ENCODE measurements at regions not wholly inside any gene's neighbourhood (a gene's known extent, or its start where the extent isn't known, plus 50 kb on each side); places are given as distances from the start of the nearest gene placed in this dataset.

- TF ChIP-seq, protein P1, sequence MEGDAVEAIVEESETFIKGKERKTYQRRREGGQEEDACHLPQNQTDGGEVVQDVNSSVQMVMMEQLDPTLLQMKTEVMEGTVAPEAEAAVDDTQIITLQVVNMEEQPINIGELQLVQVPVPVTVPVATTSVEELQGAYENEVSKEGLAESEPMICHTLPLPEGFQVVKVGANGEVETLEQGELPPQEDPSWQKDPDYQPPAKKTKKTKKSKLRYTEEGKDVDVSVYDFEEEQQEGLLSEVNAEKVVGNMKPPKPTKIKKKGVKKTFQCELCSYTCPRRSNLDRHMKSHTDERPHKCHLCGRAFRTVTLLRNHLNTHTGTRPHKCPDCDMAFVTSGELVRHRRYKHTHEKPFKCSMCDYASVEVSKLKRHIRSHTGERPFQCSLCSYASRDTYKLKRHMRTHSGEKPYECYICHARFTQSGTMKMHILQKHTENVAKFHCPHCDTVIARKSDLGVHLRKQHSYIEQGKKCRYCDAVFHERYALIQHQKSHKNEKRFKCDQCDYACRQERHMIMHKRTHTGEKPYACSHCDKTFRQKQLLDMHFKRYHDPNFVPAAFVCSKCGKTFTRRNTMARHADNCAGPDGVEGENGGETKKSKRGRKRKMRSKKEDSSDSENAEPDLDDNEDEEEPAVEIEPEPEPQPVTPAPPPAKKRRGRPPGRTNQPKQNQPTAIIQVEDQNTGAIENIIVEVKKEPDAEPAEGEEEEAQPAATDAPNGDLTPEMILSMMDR (IDR thresholded peaks at IDR 0.05), result no peak
- no peak for TF ChIP-seq POLR2A (IDR thresholded peaks at IDR 0.05)
These were observed 154.5 kb upstream of the STT3B start for GRCh38 chr3:31378231-31378630.

Data from esophagus squamous epithelium (tissue), 4 donors.